DMS153 treated with DMSO at 0.1 percent for 48 hours (cell line): ENCODE measurements at regions not wholly inside any gene's neighbourhood (a gene's known extent, or its start where the extent isn't known, plus 50 kb on each side); places are given as distances from the start of the nearest gene placed in this dataset.
A peak's percentile ranks its signal among the peaks of the same experiment; 100 is the strongest.

Experiments used
- DNase-seq: peaks from one replicate; lab custom pipeline; 2025; ENCODE audit not compliant: unreplicated experiment; lab: John Stamatoyannopoulos, UW

- no peak for DNase-seq
Observed at GRCh38 chr16:26281381-26282110, 589.8 kb downstream of the HS3ST4 start.

DNA sequence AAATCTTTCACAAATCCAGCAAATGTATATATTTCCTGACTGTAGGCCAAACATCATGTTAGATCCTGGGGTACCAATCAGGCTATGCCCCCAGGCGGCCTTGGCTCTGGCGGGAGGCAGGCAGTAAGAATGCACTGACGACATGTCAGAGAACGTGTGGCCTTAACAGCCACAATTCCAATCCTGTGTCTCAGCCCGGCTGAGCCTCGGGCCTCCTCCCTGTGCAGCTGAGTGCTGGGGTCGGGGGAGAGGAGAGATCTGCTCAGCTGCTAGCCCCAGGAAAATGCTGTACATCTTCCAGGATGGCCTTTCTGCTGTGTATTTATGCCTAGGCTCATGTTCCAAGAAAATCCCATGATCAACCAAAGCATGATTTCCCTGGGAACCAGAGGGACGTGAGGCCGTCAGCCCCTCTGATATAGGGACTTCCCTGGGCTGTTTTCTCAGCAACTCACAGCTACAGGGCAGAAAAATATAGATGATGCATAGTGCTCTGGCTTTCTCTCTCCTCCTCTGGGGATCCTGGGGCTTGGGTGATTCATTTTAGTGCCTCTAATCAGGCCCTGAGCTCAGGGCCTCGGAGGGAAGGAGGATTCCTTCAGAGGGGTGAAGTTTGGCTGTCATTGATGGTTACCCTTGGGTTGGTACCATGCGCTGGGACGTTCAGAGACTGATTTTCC is 604.0 kb downstream of the HS3ST4 start:
- DNase-seq: no peak

- no peak for DNase-seq
Observed at GRCh38 chr16:26301516-26301915, 609.8 kb downstream of the HS3ST4 start.

DNA sequence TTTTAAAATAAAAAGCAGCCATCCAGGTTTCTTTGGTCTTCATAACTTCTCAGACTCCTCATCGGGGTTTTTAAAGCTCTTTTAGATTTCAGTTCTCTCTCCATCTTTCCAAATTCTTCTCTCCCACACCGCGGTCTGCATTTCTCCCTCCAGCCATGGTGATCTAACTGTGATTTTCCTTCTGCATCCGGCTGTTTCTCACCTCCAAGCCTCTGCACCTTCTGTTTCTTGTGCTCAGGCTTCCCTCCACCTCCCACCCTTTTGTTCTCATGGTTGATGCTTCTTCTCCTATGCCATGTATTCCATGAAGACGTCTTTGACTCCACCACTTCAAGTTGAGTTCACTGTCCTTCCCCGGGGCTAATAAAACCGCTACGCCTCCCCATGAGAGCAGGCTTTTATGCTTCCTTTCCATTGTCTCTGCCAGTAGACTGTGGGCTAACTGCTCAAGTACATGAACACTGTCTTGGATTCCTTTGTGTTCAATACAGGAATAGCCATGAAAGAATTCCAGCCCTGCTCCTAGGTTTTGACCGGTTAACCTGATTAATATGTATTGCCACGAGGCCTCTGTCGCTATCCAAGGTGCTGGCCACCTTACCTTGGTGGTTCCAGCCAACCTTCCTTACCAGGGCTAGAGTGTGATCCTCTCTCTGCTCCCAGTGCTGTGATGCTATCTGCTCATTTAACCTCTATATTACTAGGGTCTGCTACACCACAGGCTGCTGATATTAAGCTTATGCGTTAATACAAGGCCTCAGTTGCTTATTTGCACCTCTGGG is 625.1 kb downstream of the HS3ST4 start:
- no peak for DNase-seq

- DNase-seq: peak; percentile 48
Observed at GRCh38 chr16:26317885-26318284, 626.1 kb downstream of the HS3ST4 start.

GRCh38 chr16:26330654-26331053 is 638.9 kb downstream of the HS3ST4 start:
- DNase-seq: no peak

- DNase-seq: no peak
Observed at GRCh38 chr16:26334218-26335111, 642.7 kb downstream of the HS3ST4 start.

- DNase-seq: no peak
Observed at GRCh38 chr16:26335236-26335853, 643.6 kb downstream of the HS3ST4 start.

DNA sequence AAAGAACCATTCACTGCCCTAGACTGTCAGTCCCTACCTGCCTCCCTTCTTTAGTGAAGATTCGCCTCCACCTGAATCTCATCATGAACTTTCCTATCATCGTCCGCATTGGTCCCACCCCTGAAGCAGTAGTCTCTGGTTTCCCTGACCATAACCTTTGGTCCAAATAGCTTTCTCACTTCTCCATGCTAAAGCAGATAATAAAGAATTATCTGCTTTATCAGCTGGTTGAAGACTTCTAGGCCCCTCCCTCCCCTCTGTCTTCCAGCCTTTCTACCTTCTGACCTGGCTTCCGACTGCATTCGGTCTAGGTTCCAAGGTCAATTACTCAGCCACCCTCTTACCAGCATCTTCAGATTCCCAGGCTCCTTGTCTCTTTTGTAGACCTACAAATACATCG is 650.9 kb downstream of the HS3ST4 start:
- no peak for DNase-seq

- DNase-seq: no peak
Observed at GRCh38 chr16:26344240-26344776, 652.5 kb downstream of the HS3ST4 start.

GRCh38 chr16:26344976-26345375 is 653.2 kb downstream of the HS3ST4 start:
- DNase-seq: no peak

DNA sequence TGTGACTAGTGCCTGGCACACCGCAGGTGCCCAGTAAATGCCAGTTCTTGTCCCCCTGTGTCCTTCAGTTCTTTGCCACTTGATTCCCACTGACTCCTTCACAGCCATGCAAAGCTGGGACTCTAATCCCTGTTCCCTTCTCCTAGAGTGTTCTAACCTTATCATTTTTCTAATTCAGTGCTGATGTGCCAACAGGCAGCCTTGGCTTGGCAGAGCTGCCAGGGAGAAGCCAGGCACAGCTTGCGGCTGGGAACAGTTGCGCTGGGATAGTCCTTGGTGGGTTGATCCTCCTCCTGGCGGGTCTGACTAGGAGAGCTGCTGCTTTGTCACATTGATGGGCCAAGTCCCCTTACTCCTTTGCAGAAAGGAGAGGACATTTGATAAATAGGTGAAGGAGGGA is 654.2 kb downstream of the HS3ST4 start:
- no peak for DNase-seq

DNA sequence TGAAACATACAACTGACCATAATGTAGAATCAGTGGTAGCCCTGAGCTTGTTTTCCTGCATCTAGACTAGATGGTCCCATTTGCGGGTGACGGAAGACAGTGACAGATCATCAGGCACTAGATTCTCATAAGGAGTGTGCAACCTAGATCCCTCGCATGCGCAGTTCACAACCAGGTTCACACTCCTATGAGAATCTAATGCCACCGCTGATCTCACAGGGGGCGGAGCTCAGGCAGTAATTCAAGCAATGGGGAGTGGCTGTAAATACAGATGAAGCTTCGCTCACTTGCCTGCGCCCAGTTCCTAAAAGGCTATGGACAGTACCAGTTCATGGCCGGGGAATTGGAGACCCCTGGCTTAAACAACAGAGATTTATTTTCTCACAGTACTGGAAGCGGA is 656.3 kb downstream of the HS3ST4 start:
- no peak for DNase-seq

DNA sequence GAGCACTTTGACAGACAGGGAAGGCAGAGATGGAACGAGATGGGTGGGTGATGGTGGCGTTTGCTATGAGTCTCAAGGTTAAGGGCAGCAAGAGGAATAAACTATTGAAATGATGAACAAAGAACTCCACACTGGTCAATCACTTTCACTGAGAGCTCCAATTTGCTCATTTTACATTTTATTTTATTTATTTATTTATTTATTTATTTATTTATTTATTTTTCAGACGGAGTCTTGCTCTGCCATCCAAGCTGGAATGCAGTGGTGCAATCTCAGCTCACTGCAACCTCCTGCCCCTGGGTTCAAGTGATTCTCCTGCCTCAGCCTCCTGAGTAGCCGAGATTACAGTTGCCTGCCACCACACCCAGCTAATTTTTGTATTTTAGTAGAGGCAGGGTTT is 669.1 kb downstream of the HS3ST4 start:
- no peak for DNase-seq

DNA sequence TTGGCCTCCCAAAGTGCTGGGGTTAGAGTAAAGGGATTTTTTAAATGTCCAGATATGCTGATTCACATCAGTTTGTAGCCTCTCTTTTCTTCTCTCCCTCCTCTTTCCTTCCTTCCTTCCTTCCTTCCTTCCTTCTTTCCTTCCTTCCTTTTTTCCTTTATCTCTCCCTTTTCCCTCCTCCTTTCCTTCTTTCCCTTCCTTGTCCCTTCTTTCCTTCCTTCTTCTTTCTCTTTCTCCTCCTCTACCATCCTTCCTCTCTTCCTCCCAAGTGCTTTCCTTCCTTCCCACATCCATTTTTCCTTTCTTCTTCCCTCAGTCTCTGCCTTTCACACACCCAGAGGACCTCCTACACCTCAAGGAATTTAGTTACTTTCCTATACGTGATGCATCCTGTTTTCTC is 671.8 kb downstream of the HS3ST4 start:
- DNase-seq: no peak

DNA sequence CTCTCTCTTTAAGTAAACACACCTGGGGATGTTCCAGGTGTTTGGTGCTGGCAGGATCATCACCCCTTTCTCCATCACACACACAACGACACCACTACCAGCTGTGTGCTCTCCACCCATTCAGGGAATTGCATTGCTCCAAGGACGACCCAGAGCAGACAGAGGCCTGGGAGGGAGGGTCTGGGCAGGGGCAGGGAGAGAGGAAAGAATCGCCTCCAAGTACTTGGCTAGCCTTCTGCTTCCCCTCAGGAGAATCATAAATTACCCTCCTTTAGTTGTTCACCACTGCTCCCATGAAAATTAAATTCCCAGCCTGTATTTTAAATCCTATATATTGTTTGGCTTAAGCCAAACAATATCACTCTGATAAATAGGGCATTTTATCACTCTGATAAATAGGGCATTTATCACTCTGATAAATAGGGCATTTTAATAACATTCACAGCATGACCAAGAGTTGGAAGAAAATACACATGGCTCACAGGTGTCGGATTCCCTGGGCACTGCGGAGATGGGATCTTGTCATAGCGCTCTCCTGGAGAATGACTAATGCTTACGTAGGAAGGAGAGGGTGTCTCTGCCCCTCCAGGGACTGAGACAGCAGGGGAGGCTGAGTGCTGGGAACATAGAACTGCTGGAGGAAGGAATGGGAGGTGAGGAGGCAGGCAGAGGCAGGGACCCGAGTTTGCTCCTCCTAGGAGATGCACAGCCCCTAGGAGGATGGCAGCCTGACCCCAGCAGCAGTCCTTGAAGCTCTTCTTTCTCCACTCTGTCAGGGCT is 673.6 kb downstream of the HS3ST4 start:
- no peak for DNase-seq

GRCh38 chr16:26371349-26371869 is 679.6 kb downstream of the HS3ST4 start:
- no peak for DNase-seq

DNA sequence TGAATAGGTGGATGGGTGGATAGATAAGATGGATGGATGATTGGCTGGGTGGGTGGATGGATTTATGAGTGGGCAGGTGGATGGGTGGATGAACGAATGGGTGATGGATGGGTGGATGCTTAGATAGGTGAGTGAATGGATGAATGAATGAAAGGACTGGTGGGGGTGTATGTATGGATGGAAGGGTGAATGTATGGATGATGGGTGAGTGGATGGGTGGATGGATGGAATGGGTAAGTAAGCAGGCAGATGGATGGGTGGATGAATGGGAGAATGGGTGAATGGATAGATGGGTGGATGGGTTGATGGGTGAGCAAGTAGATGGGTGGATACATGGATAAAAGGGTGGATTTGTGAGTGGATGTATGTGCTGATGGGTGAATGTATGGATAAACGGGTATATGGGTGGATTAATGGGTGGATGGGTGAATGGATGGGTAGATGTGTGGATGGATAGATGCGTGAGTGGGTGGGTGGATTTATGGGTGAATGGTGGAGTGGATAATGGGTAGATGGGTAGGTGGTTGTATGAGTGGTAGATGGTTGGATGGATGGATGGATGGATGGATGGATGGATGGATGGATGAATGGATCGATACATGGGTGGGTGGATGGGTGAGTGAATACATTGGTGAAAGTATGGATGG is 682.6 kb downstream of the HS3ST4 start:
- DNase-seq: no peak

GRCh38 chr16:26382586-26382985 is 684.1 kb upstream of the C16orf82 start:
- DNase-seq: peak; percentile 19
